K562 (cell line): ENCODE measurements at regions not wholly inside any gene's neighbourhood (a gene's known extent, or its start where the extent isn't known, plus 50 kb on each side); places are given as distances from the start of the nearest gene placed in this dataset.

Source experiments
- ATAC-seq: fragments of 200-7000 bp; cut with Tn5 transposase; 3 replicates; pipeline ENCODE4 v1.9.1; 2020; ENCODE audit warnings: moderate library complexity
- BruUV-seq: library from RNA; stranded (reverse); fragments of 400-500 nt; replicated peaks from 2 replicates; lab custom pipeline; 2021; lab: Mats Ljungman, UMichigan
- CTCF ChIA-PET: fragments of 300-600 bp; formaldehyde crosslinking; extraction: SDS; loops from one replicate; lab custom pipeline; 2021; ENCODE audit warnings: low intra/inter-chr PET ratio; lab: Yijun Ruan, JAX
- POLR2A ChIA-PET: fragments of 300-600, 350-650 bp; sonication (Branson Sonifier 250); formaldehyde crosslinking; extraction: SDS; loops from one replicate; lab custom pipeline; 2021; ENCODE audit warnings: antibody characterized with exemption, inconsistent platforms; lab: Yijun Ruan, JAX
- DNase-seq, 4 experiments: peaks; one replicate each; pipeline versions ENCODE4 v3.0.0 to v3.0.0-alpha.2; 2011 to 2018; ENCODE audit warnings: low spot score in 3 of 4, mixed read lengths in 3 of 4; ENCODE audit errors: extremely low read depth in 1 of 4
- FAIRE-seq: peaks from 2 replicates; lab custom pipeline; 2011; peaks lifted over from hg19 to GRCh38; lab: Jason Lieb, UNC
- H2AFZ ChIP-seq: 2 replicates; pipeline ENCODE4 v1.6.0; 2011; ENCODE audit warnings: low read depth, low read length, control low read depth, inconsistent platforms
- H3K27ac ChIP-seq: fragments of 200-600 bp; 3 replicates; pipeline ENCODE4 v1.8.0; 2011; ENCODE audit warnings: low read depth, mild to moderate bottlenecking, control low read depth, inconsistent platforms, low read length, moderate library complexity, mixed read lengths; ENCODE audit errors: extremely low read depth
- H3K27me3 ChIP-seq, 2 experiments: fragments of 300-600 bp in 1 of 2; 2 replicates in 1 of 2; 3 replicates in 1 of 2; pipeline versions ENCODE4 v1.6.0 to v1.8.0; 2011; ENCODE audit warnings: inconsistent platforms in 2 of 2, low read length in 2 of 2, mild to moderate bottlenecking in 1 of 2, mixed read lengths in 1 of 2, moderate library complexity in 1 of 2; ENCODE audit not compliant: control insufficient read depth in 2 of 2, insufficient read depth in 2 of 2
- H3K36me3 ChIP-seq: fragments of 300-600 bp; 3 replicates; pipeline ENCODE4 v1.8.0; 2011; ENCODE audit warnings: mild to moderate bottlenecking, low read length, inconsistent platforms; ENCODE audit not compliant: control insufficient read depth, insufficient read depth
- H3K4me1 ChIP-seq, 2 experiments: fragments of 200-600 bp in 1 of 2; replicated peaks in 1 of 2; 2 replicates in 1 of 2; 3 replicates in 1 of 2; pipeline versions ENCODE4 v1.5.1 to v1.8.0; 2011; ENCODE audit warnings: inconsistent platforms in 2 of 2, low read length in 2 of 2, mild to moderate bottlenecking in 1 of 2, mixed read lengths in 1 of 2, moderate library complexity in 1 of 2; ENCODE audit not compliant: control insufficient read depth in 2 of 2, insufficient read depth in 2 of 2
- H3K4me2 ChIP-seq: 2 replicates; pipeline ENCODE4 v1.6.1; 2011; ENCODE audit warnings: low read length, control low read depth, inconsistent platforms, mixed read lengths; ENCODE audit not compliant: insufficient read depth
- H3K4me3 ChIP-seq: fragments of 200-600 bp; sonication (generic), shearing (Covaris generic); 2 replicates; pipeline ENCODE4 v1.5.1; 2016; ENCODE audit warnings: control low read depth, inconsistent platforms
- H3K79me2 ChIP-seq: fragments of 200-600 bp; 3 replicates; pipeline ENCODE4 v1.8.0; 2011; ENCODE audit warnings: low read length, inconsistent platforms; ENCODE audit not compliant: control insufficient read depth, insufficient read depth
- H3K9ac ChIP-seq, 2 experiments: 2 replicates each; pipeline versions ENCODE4 v1.6.0 to v1.6.1; 2011; ENCODE audit warnings: low read depth in 2 of 2, low read length in 2 of 2, control low read depth in 1 of 2, inconsistent platforms in 1 of 2, mild to moderate bottlenecking in 1 of 2, mixed read lengths in 1 of 2; ENCODE audit not compliant: insufficient read depth in 1 of 2
- H3K9me1 ChIP-seq: one replicate; pipeline ENCODE4 v1.6.0; 2011; ENCODE audit warnings: inconsistent platforms, mild to moderate bottlenecking, low read length, moderate library complexity; ENCODE audit not compliant: control insufficient read depth, insufficient read depth
- H3K9me3 ChIP-seq: replicated peaks from 2 replicates; pipeline ENCODE4 v1.5.1; 2011; ENCODE audit warnings: low read depth, low read length, inconsistent platforms; ENCODE audit not compliant: control insufficient read depth, insufficient read depth
- H4K20me1 ChIP-seq: replicated peaks from 2 replicates; pipeline ENCODE4 v1.6.1; 2011; ENCODE audit warnings: low read length, inconsistent platforms, mixed read lengths; ENCODE audit not compliant: control insufficient read depth, insufficient read depth
- ARID2 ChIP-seq: fragments of 450-650 bp; IDR thresholded peaks from 2 replicates; pipeline ENCODE4 v1.6.1; 2017; ENCODE audit warnings: antibody characterized with exemption, mild to moderate bottlenecking
- ELF2 ChIP-seq: fragments of 250-450 bp; sonication (Bioruptor Pico); IDR thresholded peaks from 2 replicates; pipeline ENCODE4 v1.5.0; 2021; ENCODE audit warnings: mild to moderate bottlenecking
- PYGO2 ChIP-seq: fragments of 450-650 bp; IDR thresholded peaks from 2 replicates; pipeline ENCODE4 v1.6.1; 2016; ENCODE audit warnings: mild to moderate bottlenecking, missing genetic modification characterization, moderate library complexity, missing compliant biosample characterization
- TSHZ1 ChIP-seq: fragments of 250-450 bp; sonication (Bioruptor Pico); IDR thresholded peaks from 2 replicates; pipeline ENCODE4 v1.4.0; 2020; ENCODE audit warnings: mild to moderate bottlenecking, moderate library complexity
- ZC3H11A ChIP-seq: IDR thresholded peaks from 2 replicates; pipeline ENCODE4 v1.6.1; 2012; ENCODE audit warnings: low read depth, low read length, improper control_type of control experiment
- ZNF134 ChIP-seq: fragments of 250-450 bp; sonication (Bioruptor Pico); conservative IDR thresholded peaks from 2 replicates; pipeline ENCODE4 v1.4.0; 2020
- ZNF274 ChIP-seq: IDR thresholded peaks from 2 replicates; pipeline ENCODE4 v1.6.1; 2011; ENCODE audit warnings: low read depth, mild to moderate bottlenecking, low read length, moderate library complexity, borderline replicate concordance
- ZNF57 ChIP-seq: fragments of 450-650 bp; formaldehyde crosslinking; IDR thresholded peaks from 2 replicates; pipeline ENCODE4 v1.4.0; 2020; ENCODE audit warnings: mild to moderate bottlenecking, moderate library complexity
- ZNF583 ChIP-seq: fragments of 250-450 bp; sonication (Bioruptor Pico); IDR thresholded peaks from 2 replicates; pipeline ENCODE4 v1.4.0; 2020
- ZNF586 ChIP-seq: fragments of 450-650 bp; formaldehyde crosslinking; conservative IDR thresholded peaks from 2 replicates; pipeline ENCODE4 v1.4.0; 2020; ENCODE audit warnings: mild to moderate bottlenecking, moderate library complexity
- WGBS: fragments of 100-300 bp; shearing (Covaris generic); methylation state at CpG from one replicate; pipeline ENCODE4 v1.1.6; 2016; ENCODE audit warnings: low coverage, mixed read lengths; ENCODE audit not compliant: insufficient coverage; ENCODE audit errors: missing lambda C conversion rate; 5-methylcytosine and 5-hydroxymethylcytosine counted together
- in situ Hi-C: fragments of 300-500 bp; cut with MboI; formaldehyde crosslinking; loops from 4 replicates; pipeline ENCODE4 v1.15.0; 2018; ENCODE audit warnings: inconsistent platforms, mixed read lengths
- intact Hi-C: fragments of 100-400 bp; cut with micrococcal nuclease; formaldehyde crosslinking; loops from 2 replicates; pipeline ENCODE4 v1.14.2; 2022
- TF ChIP-seq, protein P1 (sequence below): sonication (generic); formaldehyde crosslinking; IDR thresholded peaks from 2 replicates; pipeline ENCODE4 v1.8.0; 2023; ENCODE audit warnings: missing genetic modification reagents, mild to moderate bottlenecking, borderline replicate concordance
- TF ChIP-seq, protein P2 (sequence below), 2 experiments: fragments of 450-650 bp in 1 of 2; sonication (generic) in 1 of 2; formaldehyde crosslinking in 1 of 2; IDR thresholded peaks in 1 of 2; conservative IDR thresholded peaks in 1 of 2; 2 replicates each; pipeline versions ENCODE4 v1.6.1 to v1.8.1; 2016 to 2023; ENCODE audit warnings: mild to moderate bottlenecking in 2 of 2, moderate library complexity in 2 of 2, inconsistent platforms in 1 of 2, missing genetic modification reagents in 1 of 2

- in situ Hi-C loops (no loop called here), intact Hi-C loops (no loop called here)
- FAIRE-seq: no peak
- Histone ChIP-seq H3K27me3 (no peaks in the 10 kb centered on the region), H3K9me3 (no peaks in the 10 kb centered on the region), H3K79me2 (no peaks in the 10 kb centered on the region), H3K9ac (no peak overlapping the region), H2AFZ (no peak overlapping the region), H3K4me2 (no peak overlapping the region), H3K4me1 (no peaks in the 10 kb centered on the region), H3K27ac (no peak overlapping the region), H3K9me1 (no peaks in the 10 kb centered on the region), H3K4me3 (no peak overlapping the region), H3K36me3 (no peaks in the 10 kb centered on the region), H4K20me1 (no peaks in the 10 kb centered on the region)
- CTCF ChIA-PET: no interaction called here
- no peak for DNase-seq
- no peak for ATAC-seq
- BruUV-seq: no TSS peak
- WGBS: 0% methylated on average over 1 of the region's 1 CpG
- POLR2A ChIA-PET: no interaction called here
- TF ChIP-seq ARID2: no peak
- TF ChIP-seq TSHZ1 (CRISPR knock-in tag): no peak
- TF ChIP-seq, protein P1, sequence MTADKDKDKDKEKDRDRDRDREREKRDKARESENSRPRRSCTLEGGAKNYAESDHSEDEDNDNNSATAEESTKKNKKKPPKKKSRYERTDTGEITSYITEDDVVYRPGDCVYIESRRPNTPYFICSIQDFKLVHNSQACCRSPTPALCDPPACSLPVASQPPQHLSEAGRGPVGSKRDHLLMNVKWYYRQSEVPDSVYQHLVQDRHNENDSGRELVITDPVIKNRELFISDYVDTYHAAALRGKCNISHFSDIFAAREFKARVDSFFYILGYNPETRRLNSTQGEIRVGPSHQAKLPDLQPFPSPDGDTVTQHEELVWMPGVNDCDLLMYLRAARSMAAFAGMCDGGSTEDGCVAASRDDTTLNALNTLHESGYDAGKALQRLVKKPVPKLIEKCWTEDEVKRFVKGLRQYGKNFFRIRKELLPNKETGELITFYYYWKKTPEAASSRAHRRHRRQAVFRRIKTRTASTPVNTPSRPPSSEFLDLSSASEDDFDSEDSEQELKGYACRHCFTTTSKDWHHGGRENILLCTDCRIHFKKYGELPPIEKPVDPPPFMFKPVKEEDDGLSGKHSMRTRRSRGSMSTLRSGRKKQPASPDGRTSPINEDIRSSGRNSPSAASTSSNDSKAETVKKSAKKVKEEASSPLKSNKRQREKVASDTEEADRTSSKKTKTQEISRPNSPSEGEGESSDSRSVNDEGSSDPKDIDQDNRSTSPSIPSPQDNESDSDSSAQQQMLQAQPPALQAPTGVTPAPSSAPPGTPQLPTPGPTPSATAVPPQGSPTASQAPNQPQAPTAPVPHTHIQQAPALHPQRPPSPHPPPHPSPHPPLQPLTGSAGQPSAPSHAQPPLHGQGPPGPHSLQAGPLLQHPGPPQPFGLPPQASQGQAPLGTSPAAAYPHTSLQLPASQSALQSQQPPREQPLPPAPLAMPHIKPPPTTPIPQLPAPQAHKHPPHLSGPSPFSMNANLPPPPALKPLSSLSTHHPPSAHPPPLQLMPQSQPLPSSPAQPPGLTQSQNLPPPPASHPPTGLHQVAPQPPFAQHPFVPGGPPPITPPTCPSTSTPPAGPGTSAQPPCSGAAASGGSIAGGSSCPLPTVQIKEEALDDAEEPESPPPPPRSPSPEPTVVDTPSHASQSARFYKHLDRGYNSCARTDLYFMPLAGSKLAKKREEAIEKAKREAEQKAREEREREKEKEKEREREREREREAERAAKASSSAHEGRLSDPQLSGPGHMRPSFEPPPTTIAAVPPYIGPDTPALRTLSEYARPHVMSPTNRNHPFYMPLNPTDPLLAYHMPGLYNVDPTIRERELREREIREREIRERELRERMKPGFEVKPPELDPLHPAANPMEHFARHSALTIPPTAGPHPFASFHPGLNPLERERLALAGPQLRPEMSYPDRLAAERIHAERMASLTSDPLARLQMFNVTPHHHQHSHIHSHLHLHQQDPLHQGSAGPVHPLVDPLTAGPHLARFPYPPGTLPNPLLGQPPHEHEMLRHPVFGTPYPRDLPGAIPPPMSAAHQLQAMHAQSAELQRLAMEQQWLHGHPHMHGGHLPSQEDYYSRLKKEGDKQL: no peak
- TF ChIP-seq PYGO2 (tag): no peak
- no peak for TF ChIP-seq ZNF274
- TF ChIP-seq ZNF583 (CRISPR knock-in tag): no peak
- no peak for TF ChIP-seq ZC3H11A
- no peak for TF ChIP-seq ZNF586 (CRISPR knock-in tag)
- TF ChIP-seq ZNF134 (CRISPR knock-in tag): no peak
- no peak for TF ChIP-seq ELF2 (CRISPR knock-in tag)
- no peak for TF ChIP-seq ZNF57 (CRISPR knock-in tag)
- TF ChIP-seq, protein P2, sequence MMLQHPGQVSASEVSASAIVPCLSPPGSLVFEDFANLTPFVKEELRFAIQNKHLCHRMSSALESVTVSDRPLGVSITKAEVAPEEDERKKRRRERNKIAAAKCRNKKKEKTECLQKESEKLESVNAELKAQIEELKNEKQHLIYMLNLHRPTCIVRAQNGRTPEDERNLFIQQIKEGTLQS (IDR thresholded peaks at IDR 0.05): no peak
- TF ChIP-seq, protein P2 (CRISPR knock-in tag; conservative IDR thresholded peaks at IDR 0.05): no peak
These were observed 733.2 kb downstream of the INHBA start for GRCh38 chr7:40969641-40970040.
